Activated CD4-positive, alpha-beta T cell treated with anti-CD3 and anti-CD28 coated beads, Interleukin-2, amount 50 U/mL, for 4 hours (primary cell): ENCODE measurements at regions not wholly inside any gene's neighbourhood (a gene's known extent, or its start where the extent isn't known, plus 50 kb on each side); places are given as distances from the start of the nearest gene placed in this dataset.

ENCODE experiments used
- DNase-seq, 2 experiments: peaks; one replicate each; pipeline ENCODE4 v3.0.0-alpha.2; 2020

GRCh38 chr18:24797981-24798380 lies 337.5 kb downstream of the HRH4 start:
- no peak for DNase-seq

DNA sequence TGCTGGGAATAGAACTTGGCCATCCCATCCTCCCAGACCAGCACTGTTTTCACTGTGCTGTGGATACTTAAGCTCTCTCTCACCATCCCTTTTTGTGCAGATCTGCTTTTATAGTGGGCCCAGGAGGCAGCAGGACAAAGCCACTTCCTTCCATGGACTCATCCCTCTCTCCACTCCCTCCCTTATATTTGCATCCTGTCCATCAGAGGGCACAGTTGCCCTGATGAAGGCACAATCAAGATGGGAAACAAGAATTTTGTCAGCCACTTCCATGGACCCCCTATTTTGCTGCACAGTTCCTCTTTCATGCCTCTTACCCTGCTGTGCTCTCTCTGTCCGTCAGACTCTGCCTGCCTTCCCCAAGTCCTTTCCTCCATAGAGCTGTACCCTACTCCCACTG lies 338.7 kb downstream of the HRH4 start:
- DNase-seq, result no peak

DNA sequence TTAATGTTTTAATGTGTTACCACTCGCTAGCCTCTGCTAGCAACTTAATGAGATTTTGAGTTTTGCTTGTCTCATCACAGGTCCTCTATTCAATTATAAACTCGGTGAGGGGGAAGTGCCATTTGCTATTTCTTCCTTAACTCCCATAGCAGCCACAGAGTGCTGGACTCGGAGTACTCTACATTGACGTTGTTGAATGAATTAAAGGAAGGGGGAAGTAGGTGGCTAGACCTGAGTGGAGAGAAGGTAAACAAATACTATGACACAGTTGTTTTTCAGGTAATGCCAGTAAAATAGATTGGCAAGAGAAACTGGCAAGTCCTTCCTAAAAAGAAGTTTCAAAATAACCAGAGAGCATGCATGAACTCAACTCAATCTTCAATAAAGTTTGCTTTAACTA lies 339.3 kb downstream of the HRH4 start:
- no peak for DNase-seq

GRCh38 chr18:24801001-24801400 lies 340.6 kb downstream of the HRH4 start:
- DNase-seq, result no peak

DNA sequence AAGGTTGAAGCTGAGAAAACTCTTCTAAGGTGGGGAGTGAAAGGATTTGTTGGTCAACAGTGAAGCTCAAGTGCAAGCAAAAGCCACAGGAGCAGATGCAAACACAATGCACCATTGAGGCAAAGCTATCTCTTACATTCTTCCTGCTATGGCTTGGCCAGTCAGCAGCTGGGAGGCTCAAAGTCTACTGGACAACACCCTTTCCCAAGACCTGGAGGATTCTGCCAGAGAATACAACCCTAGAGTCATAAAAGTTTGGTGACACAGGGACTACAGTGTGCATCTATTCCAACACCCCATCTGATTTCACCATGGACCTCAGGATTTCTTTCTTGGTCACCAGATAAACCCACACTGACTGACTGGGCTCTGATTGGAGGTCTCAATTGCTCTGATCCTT lies 342.0 kb downstream of the HRH4 start:
- DNase-seq, result no peak

- DNase-seq, result no peak
These were observed 344.7 kb downstream of the HRH4 start for GRCh38 chr18:24805156-24805555.

- DNase-seq, result no peak
These were observed 348.9 kb downstream of the HRH4 start for GRCh38 chr18:24809173-24809950.

- no peak for DNase-seq
These were observed 350.3 kb downstream of the HRH4 start for GRCh38 chr18:24810561-24811305.

DNA sequence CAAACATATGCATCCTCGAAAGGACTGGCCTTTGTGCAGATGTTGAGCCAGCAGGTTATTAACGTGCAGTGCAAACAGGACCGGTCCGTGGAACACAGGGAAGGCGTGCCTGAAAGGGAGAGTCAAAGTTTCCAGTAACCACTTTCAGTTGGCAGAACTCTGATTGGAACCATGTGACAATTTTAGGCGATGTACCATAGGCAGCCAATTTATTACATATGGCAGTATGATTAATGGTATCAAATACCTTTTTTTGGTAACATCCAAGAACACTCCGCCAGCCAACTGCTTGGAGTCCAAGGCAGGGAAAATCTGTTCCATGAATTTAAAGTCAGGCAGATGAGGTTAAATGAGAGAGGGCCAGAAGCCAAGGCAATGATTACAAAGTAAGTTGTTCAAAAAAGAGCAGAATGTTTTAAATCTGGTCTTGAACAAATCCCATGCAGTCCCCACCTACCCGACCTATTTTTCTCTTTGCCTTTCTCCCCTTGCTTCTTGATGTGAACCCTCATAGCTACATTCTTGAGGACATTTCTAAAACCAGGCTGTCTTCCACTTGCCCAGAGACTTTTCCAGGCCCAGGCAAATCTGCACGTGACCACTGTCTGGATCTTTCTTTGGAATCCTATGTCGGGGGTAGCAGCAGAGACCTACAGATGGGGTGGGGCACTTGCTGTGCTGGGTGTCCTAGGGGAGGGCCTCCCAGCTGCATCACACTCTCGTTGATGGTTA lies 351.7 kb downstream of the HRH4 start:
- no peak for DNase-seq

DNA sequence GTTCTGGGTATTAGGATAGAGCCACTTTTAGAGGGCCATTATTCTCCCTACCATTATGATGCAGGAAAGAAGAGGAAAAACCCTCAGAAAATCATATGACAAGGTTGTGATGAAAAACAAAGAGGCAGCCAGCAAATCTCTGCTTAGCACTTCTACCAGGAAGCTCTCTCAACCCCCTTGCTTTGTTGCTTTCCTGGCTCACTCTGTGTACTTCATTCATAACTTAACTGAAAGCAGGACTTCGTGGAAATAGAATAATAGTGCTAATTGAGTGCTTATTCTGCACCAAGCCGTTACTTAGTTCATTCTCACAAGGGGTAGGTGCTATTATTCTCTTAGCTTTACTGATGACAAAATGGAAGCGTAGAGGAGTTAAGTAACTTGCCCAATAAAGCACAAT lies 354.1 kb downstream of the HRH4 start:
- DNase-seq, result no peak

- DNase-seq, result no peak
These were observed 356.7 kb downstream of the HRH4 start for GRCh38 chr18:24817150-24817549.

DNA sequence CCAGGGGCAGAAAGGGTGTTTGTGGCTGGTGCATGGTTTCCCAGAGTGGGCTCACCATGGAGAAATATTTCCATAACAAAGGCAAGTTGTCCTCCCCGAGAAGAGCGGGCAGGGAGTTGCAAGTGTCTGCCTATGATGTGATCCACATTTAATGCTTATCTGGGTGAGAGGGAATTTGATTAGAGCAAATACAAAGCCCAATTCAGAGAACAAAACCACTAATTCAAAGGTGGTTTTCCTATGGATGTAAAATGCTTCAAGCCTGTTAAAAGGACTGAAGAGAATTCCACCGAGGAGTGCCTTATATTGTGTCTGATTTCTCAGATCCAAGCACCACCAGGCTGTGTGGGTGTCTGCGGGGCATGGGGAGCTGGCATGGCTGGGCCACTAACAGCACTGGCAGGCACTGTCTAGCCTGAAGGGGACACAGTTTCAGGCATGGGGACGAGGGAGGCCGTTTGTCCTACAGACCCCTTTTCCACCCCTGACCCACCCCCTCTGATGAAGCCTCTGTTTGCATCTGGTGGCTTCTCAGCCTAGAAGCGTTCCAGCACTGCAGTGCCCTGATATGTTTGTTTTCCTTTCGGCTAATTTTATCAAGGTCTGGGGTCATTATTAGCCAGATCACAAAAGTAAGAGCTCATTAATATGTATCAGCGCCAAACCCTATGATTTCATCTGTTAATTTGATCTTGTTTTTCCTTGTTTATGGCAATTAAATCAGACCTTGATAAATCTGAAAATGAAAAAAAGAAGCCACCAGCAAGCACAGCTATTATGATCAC lies 357.3 kb downstream of the HRH4 start:
- DNase-seq, result no peak

GRCh38 chr18:24818441-24818840 lies 358.0 kb downstream of the HRH4 start:
- no peak for DNase-seq

- no peak for DNase-seq
These were observed 358.9 kb downstream of the HRH4 start for GRCh38 chr18:24819141-24819890.

DNA sequence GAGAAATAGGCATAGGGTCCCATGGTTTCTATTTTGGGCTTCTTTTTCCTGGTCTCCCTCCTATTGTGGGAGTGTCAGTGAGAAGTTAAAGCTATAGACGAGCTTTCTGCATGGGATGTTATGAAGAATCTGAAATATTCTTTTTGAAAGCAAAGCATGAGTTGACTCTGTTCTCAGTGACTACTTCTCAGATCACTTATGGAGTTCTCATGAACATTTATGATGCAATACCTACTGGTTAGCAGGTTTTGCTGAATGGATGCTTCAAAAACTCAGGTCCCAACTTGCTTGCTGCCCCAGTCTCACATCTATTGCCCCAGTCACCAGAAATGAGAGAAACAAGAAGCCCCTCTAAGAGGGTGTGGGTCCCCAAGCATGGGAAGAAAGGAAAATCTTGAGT lies 365.0 kb downstream of the HRH4 start:
- DNase-seq, result no peak

DNA sequence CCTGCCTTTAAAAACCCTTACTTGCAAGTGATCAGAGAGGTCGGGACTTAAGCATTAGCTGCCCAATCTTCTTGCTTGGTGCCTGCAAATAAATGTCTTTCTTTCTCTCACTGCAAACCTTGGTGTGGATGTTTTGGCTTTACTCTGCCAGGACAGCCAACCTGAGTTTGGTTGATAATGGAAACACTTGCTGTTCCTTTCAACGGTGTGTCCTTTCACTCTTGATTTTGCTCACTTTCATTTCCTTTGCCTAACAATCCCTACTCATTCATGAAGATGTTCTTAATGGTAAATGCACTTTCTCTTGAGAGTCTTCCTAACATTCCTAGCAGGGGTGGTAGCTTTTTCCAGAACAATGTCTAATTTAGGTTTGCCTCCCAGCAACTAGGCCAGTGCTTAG lies 366.2 kb downstream of the HRH4 start:
- DNase-seq, result no peak

DNA sequence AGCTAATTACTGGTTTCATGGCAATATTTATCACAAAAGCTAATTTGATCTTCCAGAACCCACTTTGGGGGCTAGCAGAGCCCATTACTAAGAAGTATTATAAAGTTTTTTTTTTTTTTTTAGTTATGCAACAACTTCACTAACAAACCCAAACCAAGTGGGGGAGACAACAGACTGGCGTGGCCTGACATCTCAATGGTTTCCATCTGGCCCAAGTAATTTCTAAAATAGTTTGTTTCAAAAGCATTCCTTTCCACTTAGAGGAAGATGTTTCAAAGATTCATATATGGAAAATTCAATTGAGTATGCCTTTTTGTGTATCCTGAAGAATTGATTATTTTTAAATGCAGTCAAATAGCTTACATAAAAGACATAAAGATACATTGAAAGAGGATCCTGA lies 367.1 kb downstream of the HRH4 start:
- no peak for DNase-seq

- no peak for DNase-seq
These were observed 370.6 kb downstream of the HRH4 start for GRCh38 chr18:24831081-24831480.

DNA sequence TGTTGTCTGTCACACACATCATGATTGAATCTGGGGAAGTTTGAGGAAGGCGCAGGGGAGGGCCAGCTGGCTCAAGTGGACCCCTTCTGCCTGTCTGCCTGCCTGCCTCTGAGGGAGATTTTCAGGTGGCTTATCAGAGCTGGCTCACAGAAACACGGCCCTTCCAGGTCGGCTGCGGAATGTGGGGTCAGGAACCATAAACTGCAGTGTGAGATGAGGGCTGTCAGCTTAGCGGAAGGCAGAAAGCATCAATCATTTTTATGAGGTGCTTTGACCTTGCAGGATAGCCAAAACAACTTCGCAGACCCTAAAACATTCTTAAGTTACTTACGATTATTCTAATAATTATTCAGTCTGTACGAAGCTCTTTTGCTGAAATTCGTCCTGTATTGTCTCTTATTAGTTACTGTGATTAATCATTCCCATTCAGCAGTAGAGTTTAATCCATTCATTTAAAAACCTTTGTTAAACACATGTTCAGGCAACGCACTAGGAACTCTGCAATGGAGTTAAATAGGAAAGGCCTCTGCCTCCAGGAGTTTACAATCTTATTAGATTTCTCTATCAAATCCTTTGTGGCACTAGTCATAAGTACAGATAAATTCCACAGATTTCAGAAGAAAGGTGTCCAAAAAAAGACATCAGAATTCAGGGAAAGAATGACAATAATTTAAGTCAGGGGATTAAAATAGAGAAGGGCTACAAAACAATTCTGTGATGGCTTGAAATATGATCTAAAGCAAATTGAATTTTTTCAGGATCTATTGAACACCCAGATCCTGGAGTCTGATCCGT lies 371.6 kb downstream of the HRH4 start:
- DNase-seq, result no peak

DNA sequence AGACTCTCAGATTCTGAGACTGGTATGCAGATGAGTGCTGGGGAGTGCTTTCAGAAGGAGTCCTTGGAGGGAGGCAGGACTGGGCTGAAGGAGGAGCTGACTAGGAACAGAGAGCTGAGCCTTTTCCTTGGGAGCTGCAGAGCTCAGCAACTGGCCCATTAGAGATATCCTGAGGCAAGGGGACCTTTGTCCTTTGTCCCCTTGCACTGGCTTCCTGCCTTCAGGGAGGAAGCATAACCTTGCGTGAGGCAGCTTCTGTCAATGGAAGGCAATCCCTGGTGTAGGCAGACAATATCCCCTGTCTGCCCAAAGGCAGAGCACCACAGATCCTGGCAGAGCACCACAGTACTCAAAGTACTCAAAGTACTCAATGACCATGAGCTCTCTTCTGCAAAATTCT lies 375.3 kb downstream of the HRH4 start:
- no peak for DNase-seq

DNA sequence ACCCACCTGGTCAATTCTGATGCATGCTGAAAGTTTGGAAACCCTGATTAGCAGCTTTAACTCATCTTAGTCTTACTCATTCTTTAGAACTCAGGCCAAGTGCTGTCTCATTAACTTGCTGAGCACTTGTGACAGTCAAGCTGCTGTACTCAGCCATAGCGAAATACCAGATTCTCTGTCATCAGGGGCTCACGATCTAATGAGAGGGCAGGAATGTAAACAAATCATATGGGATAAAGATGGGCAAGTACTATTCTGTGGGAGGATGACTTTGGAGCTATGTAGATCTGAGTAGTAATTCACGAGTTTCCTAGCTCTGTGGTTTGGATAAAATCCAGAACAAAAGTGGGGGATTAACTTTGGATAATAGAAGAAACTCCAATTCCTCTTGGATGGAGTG lies 376.6 kb downstream of the HRH4 start:
- DNase-seq, result no peak
